ENCODE measurements at regions not wholly inside any gene's neighbourhood (a gene's known extent, or its start where the extent isn't known, plus 50 kb on each side); places are given as distances from the start of the nearest gene placed in this dataset.
"Not testable (repeated sequence)": the region's sequence is repeated elsewhere in the genome, so short reads cannot be mapped to it uniquely, and the experiment has no call there.

DNA sequence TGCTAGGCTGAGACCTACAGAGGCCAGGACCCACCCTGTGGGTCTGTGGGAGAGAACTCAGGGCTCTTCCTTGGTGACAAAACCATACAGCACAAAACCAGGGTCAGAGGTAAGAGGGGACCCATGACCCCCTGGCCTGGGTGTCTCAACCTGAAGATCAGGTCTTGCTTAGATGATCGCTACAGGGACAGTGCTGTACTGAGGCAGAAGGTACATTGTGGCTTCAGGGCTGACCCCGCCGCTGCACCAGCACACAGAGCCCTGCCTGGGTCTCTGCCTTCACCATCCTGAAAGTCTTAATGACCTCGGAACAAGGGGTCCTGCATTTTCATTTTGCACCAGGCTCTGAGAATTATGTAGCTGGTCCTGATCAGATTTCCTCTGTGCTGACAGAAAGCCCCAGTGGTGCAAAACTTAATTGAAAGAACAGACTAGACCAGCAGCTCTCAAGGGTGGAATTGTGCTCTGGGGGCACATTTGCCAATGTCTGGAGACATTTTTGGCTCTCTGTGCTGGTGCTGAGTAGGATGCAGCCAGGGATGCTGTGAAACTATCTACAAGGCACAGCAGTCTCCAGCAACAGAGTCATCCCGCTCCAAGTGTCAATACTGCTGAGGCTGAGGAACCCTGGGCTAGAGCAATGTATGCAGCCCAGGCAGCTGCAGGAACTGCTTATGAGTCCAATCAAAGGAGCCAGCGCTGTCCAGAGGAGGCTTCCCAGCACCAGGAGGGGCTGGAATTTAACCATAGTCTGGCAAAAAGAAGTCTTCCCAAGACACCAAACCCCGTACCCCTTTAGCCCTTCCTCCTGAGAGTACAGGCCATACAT, 254.9 kb downstream of the ERMARD start:
- no peak for DNase-seq
- ATAC-seq, result no peak
- intact Hi-C loops (cut with DNase I, micrococcal nuclease), result no loop called here

DNA sequence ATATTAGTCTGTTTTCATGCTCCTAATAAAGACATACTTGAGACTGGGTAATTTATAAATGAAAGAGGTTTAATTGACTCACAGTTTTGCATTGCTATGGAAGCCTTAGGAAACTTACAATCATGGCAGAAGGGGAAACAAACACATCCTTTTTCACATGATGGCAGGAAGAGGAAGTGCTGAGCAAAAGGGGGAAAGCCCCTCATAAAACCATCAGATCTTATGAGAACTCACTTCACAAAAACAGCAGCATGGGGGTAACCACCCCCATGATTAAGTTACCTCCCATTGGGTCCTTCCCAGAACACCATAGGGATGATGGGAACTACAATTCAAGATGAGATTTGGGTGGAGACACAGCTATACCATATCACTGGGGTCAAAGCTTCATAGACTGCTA, 254.2 kb downstream of the ERMARD start:
- intact Hi-C loops (cut with DNase I, micrococcal nuclease), result no loop called here
- ATAC-seq (no peak), DNase-seq (no peak)

DNA sequence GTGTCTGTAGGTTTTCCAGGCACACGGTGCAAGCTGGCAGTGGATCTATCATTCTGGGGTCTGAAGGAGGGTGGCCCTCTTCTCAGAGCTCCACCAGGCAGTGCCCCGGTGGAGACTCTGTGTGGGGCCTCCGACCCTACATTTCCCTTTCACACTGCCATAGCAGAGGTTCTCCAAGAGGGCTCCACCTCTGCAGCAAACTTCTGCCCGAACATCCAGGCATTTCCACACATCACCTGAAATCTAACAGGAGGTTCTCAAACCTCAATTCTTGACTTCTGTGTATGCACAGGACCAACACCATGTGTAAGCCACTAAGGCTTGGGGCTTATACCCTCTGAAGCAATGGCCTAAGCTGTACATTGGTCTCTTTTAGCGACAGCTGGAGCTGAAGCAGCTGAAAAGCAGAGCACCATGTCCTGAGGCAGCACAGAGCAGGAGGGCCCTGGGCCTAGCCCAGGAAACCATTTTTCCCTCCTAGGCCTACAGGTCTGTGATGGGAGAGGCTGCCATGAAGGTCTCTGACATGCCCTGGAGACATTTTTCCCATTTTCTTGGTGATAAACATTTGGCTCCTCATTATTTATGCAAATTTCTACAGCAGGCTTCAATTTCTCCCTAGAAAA, 253.3 kb downstream of the ERMARD start:
- ATAC-seq, result no peak
- no peak for DNase-seq
- intact Hi-C loops (cut with DNase I, micrococcal nuclease), result no loop called here

DNA sequence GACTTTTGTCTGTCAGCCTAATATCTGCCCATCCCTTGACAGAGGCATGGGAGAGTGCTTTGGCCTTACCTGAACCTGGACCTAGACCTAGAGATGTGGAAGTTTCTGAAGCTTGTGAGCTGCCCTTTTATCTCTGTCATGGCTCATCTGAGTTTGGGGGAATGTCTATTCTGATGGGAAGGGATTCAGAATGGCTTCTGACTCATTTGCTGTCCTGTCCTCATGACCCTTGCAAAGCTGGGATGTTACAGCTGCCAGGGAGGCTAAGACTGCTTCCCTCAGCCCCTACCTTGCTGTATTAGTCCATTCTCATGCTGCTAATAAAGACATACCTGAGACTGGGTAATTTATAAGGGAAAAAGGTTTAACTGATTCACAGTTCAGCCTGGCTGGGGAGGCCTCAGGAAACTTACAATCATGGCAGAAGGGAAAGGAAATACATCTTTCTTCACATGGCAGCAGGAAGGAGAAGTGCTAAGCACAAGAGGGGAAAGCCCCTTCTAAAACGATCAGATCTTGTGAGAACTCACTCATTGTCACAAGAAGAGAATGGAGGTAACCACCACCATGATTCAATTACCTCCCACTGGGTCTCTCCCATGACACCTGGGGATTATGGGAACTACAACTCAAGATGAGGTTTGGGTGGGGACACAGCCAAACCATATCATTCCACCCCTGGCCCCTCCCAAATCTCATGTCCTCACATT, 252.2 kb downstream of the ERMARD start:
- no peak for DNase-seq
- intact Hi-C loops (cut with DNase I, micrococcal nuclease), result no loop called here
- ATAC-seq, result no peak

DNA sequence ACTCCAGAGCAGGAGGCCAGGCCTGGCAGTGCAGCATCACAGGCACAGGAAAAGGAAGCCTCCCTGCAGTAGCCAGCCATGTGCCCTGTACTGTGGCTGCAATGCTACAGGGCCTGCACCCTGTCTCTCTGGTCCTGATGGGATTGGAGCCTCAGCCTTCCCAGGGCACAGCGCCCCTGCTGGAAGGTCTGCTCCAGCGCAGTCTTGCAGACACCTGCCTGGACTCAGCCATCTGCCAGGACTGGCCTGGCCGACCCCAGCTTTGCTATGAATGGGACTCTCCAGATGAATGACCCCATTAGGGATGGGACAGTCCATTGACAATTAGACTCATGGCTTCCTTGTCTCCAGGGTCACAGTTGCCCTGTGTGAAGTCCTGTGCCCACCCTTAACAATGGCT, 251.6 kb downstream of the ERMARD start:
- intact Hi-C loops (cut with DNase I, micrococcal nuclease), result no loop called here
- ATAC-seq (no peak), DNase-seq (no peak)

DNA sequence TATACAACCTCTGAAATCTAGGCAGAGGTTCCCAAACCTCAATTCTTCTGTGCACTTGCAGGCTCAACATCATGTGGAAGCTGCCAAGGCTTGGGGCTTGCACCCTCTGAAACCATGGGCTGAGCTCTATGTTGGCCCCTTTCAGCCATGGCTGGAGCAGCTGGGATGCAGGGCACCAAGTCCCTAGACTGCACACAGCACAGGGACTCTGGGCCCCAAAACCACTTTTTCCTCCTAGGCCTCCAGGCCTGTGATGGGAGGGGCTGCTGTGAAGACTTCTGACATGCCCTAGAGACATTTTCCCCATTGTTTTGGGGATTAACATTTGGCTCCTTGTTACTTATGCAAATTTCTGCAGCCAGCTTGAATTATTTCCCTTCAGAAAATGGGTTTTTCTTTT, 250.4 kb downstream of the ERMARD start:
- intact Hi-C loops (cut with DNase I, micrococcal nuclease); DNase-seq; ATAC-seq: not testable (repeated sequence)

DNA sequence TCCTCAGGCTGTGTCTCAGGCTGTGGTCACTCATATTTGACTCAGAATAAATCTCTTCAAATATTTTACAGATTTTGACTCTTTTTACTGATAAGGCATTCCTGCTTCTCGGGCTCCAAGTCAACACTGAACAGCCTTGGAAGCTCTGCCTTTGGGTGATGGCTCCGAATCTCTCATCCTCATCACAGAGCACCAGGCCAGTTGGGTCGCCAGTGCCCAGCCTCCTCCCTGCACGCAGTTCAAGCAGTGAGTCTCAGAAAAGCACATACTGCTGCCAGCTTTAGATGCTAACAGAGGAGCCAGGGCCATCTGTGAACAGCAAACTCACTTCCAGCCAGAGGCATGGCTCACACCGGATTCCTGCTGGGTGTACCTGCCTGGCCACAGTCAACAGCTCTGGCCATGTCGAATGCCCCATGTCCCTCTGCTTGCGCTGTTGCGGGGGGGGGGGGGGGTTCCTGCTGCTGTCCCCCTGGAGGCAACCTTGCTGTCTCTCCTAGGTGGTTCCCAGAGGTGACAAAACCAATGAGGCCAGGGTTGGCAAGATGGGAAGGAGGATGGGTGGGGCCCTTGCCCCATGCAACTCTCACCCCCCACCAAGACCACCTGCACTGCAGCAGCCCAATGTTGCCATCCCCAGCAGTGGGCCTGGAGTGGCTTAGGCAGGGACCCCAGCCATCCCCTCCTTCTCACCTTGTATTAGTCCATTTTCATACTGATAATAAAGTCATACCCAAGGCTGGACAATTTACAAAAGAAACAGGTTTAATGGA, 248.8 kb downstream of the ERMARD start:
- no peak for ATAC-seq
- intact Hi-C loops (cut with DNase I, micrococcal nuclease), result no loop called here

DNA sequence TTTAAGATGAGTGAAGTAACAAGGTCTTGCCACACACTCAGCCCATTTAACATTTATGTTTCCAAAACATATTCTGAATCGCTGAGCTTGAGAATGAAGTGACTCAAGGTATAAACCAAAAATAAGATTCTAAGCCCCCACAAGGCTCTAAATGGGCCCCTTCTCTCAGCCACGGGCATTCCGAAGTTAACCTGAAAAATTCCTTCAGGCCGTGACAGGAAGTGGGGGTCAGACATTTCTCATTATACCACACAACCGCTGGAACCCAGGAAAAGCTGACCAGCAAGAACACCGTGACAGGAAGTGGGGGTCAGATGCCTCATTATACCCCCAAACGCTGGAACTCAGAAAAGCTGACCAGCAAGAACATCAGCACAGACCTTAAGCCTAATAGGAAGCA, 247.9 kb downstream of the ERMARD start:
- ATAC-seq (no peak), DNase-seq (no peak)
- intact Hi-C loops (cut with DNase I, micrococcal nuclease), result no loop called here

More for the DNA sequence above, 248.8 kb downstream of the ERMARD start:
- no peak for DNase-seq

DNA sequence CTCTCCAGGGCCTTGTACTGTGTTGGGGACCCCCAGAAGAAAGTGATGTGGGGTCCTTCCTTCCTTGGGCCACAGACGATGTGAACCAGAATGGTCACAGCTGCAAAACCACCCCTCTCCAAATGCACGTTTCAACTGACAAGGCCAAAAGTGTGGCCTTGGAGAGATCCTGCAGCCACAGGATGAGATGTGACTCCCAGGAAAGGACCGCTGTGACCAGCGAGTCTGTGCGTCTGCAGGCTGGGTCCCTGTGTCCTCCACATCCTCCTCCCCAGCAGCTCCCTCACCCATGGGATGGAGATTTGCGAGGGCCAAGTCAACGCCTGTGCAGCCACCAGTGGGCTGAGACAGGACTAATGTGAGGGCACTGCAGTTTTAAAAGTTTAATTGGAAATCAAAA, 247.0 kb downstream of the ERMARD start:
- DNase-seq (no peak), ATAC-seq (no peak)
- intact Hi-C loops (cut with DNase I, micrococcal nuclease), result no loop called here

DNA sequence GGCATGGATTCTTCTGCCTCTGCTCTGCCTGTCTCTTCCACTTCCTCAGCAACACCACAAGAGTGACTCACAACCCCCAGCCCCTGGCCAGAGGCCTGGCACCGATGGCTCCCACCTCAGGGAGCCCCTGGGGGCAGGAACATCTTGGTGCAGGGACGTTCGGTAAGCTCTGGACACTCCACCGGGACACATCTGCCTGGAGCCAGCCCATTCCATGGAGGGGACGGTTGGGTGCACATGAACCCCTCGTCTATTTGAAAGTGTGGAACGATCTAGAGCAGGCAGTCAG, 246.5 kb downstream of the ERMARD start:
- intact Hi-C loops (cut with DNase I, micrococcal nuclease), result no loop called here
- DNase-seq, result no peak
- no peak for ATAC-seq

DNA sequence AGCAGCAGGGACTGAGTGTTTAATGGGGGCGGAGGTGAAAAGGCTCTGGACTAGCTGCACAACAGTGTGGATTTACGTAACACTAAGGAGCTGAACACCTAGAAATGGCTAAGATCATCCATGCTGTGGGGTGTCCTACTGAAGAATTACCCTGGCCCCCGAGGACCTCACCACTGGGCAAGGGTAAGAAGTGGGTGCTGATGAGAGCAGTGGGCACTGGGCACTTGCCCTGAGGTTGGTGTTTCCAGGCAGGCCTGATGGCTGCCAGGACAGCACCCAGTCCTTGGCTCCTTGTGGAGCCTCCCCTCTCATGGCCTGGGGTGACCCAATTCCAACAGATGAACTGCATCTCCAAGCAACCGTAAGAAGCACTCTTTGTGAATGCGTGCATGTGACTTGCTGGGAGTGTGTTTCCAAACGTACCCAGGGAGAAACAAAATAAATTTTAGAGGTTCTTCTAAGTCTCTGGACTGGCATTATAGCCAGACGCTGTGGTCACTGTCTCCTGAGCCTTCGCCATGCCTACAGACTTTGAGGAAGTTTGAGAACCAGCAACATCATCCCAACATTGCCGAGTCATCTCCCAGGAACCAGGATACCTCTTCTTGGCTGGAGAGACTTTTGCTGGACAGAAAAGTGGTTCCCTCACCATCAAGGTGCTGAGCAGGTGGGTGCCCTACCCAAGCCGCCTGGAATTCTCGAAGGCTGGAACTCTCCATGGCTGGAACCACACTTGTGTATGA, 245.9 kb downstream of the ERMARD start:
- no peak for DNase-seq
- intact Hi-C loops (cut with DNase I, micrococcal nuclease), result no loop called here
- ATAC-seq, result no peak

DNA sequence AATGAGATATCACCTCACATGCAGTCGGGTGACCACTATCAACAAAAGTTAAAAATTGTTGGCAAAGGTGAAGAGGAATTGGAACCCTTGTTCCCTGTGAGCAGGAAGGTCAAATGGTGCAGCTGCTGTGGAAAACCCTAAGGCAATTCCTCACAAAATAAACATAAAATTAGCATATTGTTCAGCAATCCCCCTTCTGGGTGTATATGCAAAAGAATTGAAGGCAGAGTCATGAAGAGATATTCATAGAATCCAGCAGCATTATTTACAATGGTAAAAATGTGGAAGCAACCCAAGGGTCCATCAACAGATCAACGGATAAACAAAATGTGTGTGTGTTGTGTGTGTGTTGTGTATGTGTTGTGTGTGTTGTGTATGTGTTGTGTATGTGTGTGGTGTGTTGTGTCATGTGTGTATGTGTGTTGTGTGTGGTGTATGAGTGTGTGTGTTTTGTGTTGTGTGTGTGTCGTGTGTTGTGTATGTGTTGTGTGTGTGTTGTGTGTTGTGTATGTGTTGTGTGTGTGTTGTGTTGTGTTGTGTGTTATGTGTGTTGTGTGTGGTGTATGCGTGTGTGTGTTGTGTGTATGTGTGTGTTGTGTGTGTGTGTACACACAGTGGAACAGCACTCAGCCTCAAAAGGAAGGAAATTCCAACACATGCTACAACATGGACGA, 245.1 kb downstream of the ERMARD start:
- intact Hi-C loops (cut with DNase I, micrococcal nuclease), result no loop called here
- DNase-seq (no peak), ATAC-seq (no peak)

DNA sequence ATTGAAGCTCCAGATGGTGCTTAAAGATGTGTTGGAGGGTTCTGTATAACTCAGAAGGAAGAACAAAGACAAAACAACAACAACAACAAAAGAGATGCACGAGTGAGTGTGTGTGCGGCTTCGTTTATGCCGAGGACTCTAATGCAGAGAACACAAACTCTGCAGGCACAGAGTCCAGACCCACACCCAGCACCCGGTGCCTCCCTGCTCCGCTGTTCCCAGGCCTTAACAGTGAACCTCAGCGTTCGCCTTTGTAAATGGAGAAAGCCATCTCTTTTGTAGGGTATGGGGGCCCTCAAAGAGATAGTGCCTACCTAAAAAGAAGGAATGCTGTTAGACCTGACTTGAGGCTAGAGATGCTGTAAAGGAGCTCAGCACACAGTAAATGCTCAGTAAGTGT, 243.3 kb downstream of the ERMARD start:
- no peak for DNase-seq
- no peak for ATAC-seq
- intact Hi-C loops (cut with DNase I, micrococcal nuclease), result no loop called here

DNA sequence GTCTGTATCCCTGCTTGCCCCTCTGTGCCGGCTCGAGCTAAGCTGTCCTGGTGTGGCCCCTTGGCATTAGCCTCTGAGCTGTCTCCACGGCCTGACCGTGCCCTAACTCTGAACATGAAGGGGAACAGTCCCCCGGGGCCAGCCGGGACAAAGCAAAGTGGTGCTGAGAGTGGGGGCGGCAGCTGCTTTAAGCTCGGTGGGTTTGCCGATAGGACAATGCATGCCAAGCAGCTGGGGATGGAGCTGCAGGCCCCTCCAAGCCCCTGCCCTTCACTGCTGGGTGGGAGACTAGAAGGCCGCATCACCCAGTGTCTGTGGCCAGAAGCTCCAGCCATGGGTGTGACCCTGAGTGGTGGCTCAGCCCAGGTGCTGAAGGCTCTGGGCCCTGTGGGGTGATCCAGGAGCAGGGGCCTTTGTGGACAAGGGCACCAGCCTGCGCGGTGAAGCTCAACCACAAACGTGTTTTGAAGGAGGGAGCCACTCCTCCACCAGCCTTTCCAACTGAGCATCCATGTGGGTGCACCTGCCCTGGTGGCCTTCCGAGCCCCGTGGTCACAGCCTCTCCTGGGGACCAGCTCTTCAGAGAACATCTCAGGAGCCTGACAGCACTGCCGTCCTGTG, 242.5 kb downstream of the ERMARD start:
- ATAC-seq (no peak), DNase-seq (no peak)
- intact Hi-C loops (cut with DNase I, micrococcal nuclease), result no loop called here

DNA sequence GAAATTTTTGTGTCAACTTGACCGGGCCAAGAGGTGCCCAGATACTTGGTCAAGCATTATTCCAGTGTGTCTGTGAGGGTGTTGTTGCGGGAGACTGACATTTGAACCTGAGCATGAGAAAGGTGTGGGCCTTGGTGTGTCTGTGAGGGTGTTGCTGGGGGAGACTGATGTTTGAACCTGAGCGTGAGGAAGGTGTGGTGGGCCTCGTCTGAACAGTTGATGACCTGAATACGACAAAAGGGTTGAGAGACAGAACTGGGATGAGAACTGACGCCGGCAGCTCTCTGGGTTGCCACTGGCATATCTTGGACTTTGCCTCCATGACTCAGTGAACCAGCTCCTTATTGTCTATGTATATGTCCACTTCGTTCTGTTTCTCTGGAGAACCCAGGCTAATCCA, 240.5 kb downstream of the ERMARD start:
- intact Hi-C loops (cut with DNase I, micrococcal nuclease), result no loop called here
- ATAC-seq (no peak), DNase-seq (no peak)

DNA sequence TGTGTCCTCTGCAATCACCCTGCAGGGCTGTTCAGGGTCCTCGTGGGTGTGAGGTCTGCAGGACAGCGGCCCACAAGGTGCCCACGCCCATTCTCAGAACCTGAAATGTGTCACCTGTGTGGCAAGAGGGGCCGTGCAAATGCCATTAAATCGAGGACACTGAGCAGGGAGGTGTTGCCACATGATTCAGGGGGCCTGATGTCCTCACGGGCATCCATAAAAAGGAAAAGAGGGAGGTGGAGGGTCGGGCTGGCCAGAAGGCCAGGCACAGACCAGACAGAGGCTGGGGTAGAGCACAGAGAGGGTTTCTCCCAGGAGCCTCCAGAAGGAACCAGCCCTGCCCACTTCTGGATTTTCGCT, 239.6 kb downstream of the ERMARD start:
- ATAC-seq (no peak), DNase-seq (no peak)
- intact Hi-C loops (cut with DNase I, micrococcal nuclease), result no loop called here

DNA sequence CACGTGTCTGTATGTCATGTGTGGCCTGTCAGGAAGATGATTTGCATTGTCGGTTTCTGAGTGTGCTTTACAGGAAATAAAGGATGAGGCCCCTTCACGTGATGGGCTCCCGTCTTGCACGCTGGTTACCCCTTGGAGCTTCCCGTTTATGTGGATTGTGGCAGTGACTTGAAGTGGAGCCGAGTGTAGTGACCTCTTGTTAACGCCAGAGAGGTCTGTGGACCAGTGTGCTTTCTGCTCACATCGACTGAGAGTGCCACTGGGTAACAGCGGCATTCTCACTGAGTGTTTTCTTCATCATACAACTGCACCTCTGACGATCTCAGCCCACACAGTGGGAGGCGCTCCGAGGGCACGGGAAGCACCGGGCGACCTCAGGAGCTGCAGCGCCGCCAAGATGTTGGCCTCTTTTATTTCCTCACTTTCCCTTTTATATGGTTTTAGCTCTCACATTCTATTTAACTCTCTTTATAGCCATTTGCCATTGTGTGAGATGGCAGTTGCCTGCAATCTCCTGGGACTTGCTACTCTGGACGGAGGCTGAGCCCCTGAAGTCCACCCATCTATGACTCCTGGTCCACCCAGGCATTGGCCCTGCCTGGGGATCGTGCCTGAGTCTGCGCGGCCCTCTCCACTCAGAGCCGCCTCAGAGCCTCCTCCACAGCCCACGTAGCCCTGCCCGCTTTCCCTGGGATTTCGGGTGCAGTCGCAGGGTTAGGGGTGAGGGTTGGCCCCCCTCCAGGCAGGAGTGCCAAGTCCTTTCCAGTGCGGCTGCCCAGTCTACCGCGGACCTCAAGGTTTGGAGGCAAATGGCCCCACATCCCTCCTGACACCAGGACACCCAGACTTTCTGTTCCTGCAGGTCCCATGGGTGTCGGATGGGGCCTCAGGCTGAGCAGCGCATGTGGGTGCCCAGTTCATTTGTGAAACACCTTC, 238.9 kb downstream of the ERMARD start:
- intact Hi-C loops (cut with DNase I, micrococcal nuclease), result no loop called here
- ATAC-seq (no peak), DNase-seq (peak; percentile 32 to 41)
